ENCODE measurements at regions not wholly inside any gene's neighbourhood (a gene's known extent, or its start where the extent isn't known, plus 50 kb on each side); places are given as distances from the start of the nearest gene placed in this dataset.

GRCh38 chr4:71239365-71239764 is 99.5 kb upstream of the SLC4A4 start:
- DNase-seq (ENCODE audit: low spot score in 2 of 2) = no peak
- Histone ChIP-seq H3K4me3 (no peak overlapping the region), H3K36me3 (no peaks in the 10 kb centered on the region), H3K27ac (no peak overlapping the region), H3K27me3 (no peaks in the 10 kb centered on the region), H3K9me3 (no peaks in the 10 kb centered on the region), H3K4me1 (no peaks in the 10 kb centered on the region)
- TF ChIP-seq POLR2A (IDR thresholded peaks at IDR 0.05) (no peak), POLR2AphosphoS5 (IDR thresholded peaks at IDR 0.05) (no peak), CTCF (IDR thresholded peaks at IDR 0.05) (no peak), EP300 (IDR thresholded peaks at IDR 0.05) (no peak)
- 79% methylated on average over 2 of the region's 2 CpGs for WGBS

- Histone ChIP-seq H3K4me3 (no peak overlapping the region), H3K9me3 (no peaks in the 10 kb centered on the region), H3K27me3 (no peaks in the 10 kb centered on the region), H3K27ac (no peak overlapping the region), H3K36me3 (no peaks in the 10 kb centered on the region), H3K4me1 (no peaks in the 10 kb centered on the region)
- no peak for DNase-seq (ENCODE audit: low spot score in 2 of 2)
- WGBS = 93% methylated on average over 1 of the region's 1 CpG
- no peak for TF ChIP-seq POLR2A (IDR thresholded peaks at IDR 0.05)
Observed at GRCh38 chr4:71240094-71240493, 98.7 kb upstream of the SLC4A4 start.

- no peak overlapping the region for H3K4me3 ChIP-seq
- H3K27me3 ChIP-seq = no peaks in the 10 kb centered on the region
- 71% methylated on average over 8 of the region's 8 CpGs for whole genome bisulfite sequencing
- TF ChIP-seq POLR2AphosphoS5 (IDR thresholded peaks at IDR 0.05) (no peak), CTCF (IDR thresholded peaks at IDR 0.05) (no peak), POLR2A (IDR thresholded peaks at IDR 0.05) (no peak), EP300 (IDR thresholded peaks at IDR 0.05) (no peak)
- H3K36me3 ChIP-seq = no peaks in the 10 kb centered on the region
- DNase-seq (ENCODE audit: low spot score in 2 of 2) = no peak
- H3K9me3 ChIP-seq = no peaks in the 10 kb centered on the region
- no peak overlapping the region for H3K27ac ChIP-seq
- no peaks in the 10 kb centered on the region for H3K4me1 ChIP-seq
Observed at GRCh38 chr4:71241501-71242288, 97.1 kb upstream of the SLC4A4 start.

- no peaks in the 10 kb centered on the region for H3K27me3 ChIP-seq
- no peak overlapping the region for H3K27ac ChIP-seq
- TF ChIP-seq POLR2A (IDR thresholded peaks at IDR 0.05) (no peak), CTCF (IDR thresholded peaks at IDR 0.05) (no peak), EP300 (IDR thresholded peaks at IDR 0.05) (no peak), POLR2AphosphoS5 (IDR thresholded peaks at IDR 0.05) (no peak)
- no peak for DNase-seq (ENCODE audit: low spot score in 2 of 2)
- no peak overlapping the region for H3K4me3 ChIP-seq
- WGBS = 93% methylated on average over 3 of the region's 3 CpGs
- no peaks in the 10 kb centered on the region for H3K4me1 ChIP-seq
- H3K36me3 ChIP-seq = no peaks in the 10 kb centered on the region
- H3K9me3 ChIP-seq = no peaks in the 10 kb centered on the region
Observed at GRCh38 chr4:71243091-71243833, 95.6 kb upstream of the SLC4A4 start.

- H3K27ac ChIP-seq = no peak overlapping the region
- no peaks in the 10 kb centered on the region for H3K27me3 ChIP-seq
- H3K4me3 ChIP-seq = no peak overlapping the region
- TF ChIP-seq POLR2AphosphoS5 (IDR thresholded peaks at IDR 0.05) (no peak), POLR2A (IDR thresholded peaks at IDR 0.05) (no peak), EP300 (IDR thresholded peaks at IDR 0.05) (no peak), CTCF (IDR thresholded peaks at IDR 0.05) (no peak)
- H3K36me3 ChIP-seq = no peaks in the 10 kb centered on the region
- no peaks in the 10 kb centered on the region for H3K9me3 ChIP-seq
- DNase-seq (ENCODE audit: low spot score in 2 of 2) = no peak
- no peaks in the 10 kb centered on the region for H3K4me1 ChIP-seq
- 78% methylated on average over 5 of the region's 5 CpGs for WGBS
Observed at GRCh38 chr4:71247706-71248105, 91.1 kb upstream of the SLC4A4 start.
